Peyer's patch (tissue), 4 donors: ENCODE measurements at regions not wholly inside any gene's neighbourhood (a gene's known extent, or its start where the extent isn't known, plus 50 kb on each side); places are given as distances from the start of the nearest gene placed in this dataset.

Source experiments
- DNase-seq, 3 donors: peaks; one replicate each; pipeline ENCODE4 v3.0.0-alpha.2; 2017 to 2019
- H3K27ac ChIP-seq, 4 donors: fragments of 200-600 bp; sonication (generic); one replicate each; pipeline ENCODE4 v1.5.1; 2016 to 2019
- H3K27me3 ChIP-seq, 2 donors: fragments of 200-600 bp; sonication (generic); one replicate each; pipeline ENCODE4 v1.5.1; 2019
- H3K36me3 ChIP-seq, 3 donors: fragments of 200-600 bp; sonication (generic); one replicate each; pipeline ENCODE4 v1.5.1; 2016 to 2019
- H3K4me1 ChIP-seq, 4 donors: fragments of 200-600 bp; sonication (generic); one replicate each; pipeline ENCODE4 v1.5.1; 2016 to 2019
- H3K4me3 ChIP-seq, 4 donors: fragments of 200-600 bp; sonication (generic); 1 replicate in 3 of 4; 2 replicates in 1 of 4; pipeline ENCODE4 v1.5.1; 2016 to 2019; ENCODE audit warnings: mild to moderate bottlenecking in 1 of 4
- H3K9me3 ChIP-seq, 4 donors: fragments of 200-600 bp; sonication (generic); one replicate each; pipeline ENCODE4 v1.5.1; 2016 to 2019; ENCODE audit warnings: mild to moderate bottlenecking in 1 of 4
- CTCF ChIP-seq, 6 experiments: fragments of 450-650 bp in 4 of 6; fragments of 200-600 bp in 2 of 6; sonication (generic) in 1 of 6; IDR thresholded peaks; one replicate each; pipeline ENCODE4 v1.5.1; 2017 to 2019; ENCODE audit warnings: antibody characterized with exemption in 6 of 6, mild to moderate bottlenecking in 3 of 6, moderate library complexity in 1 of 6
- POLR2A ChIP-seq, 2 donors: fragments of 450-650 bp; IDR thresholded peaks; one replicate each; pipeline ENCODE4 v1.5.1; 2017; ENCODE audit warnings: antibody characterized with exemption in 2 of 2, mild to moderate bottlenecking in 2 of 2, moderate library complexity in 2 of 2

GRCh38 chr12:30364822-30365221 is 330.8 kb downstream of the IPO8 start:
- H3K4me3 ChIP-seq, result no peak overlapping the region
- no peak overlapping the region for H3K27ac ChIP-seq
- H3K27me3 ChIP-seq, result no peaks in the 10 kb centered on the region
- no peak for DNase-seq
- no peaks in the 10 kb centered on the region for H3K36me3 ChIP-seq
- H3K9me3 ChIP-seq, result no peaks in the 10 kb centered on the region
- TF ChIP-seq CTCF (IDR thresholded peaks at IDR 0.05), result no peak
- TF ChIP-seq POLR2A (IDR thresholded peaks at IDR 0.05), result no peak
- H3K4me1 ChIP-seq, result no peaks in the 10 kb centered on the region

- Histone ChIP-seq H3K27me3 (no peaks in the 10 kb centered on the region), H3K4me3 (no peak overlapping the region), H3K4me1 (no peaks in the 10 kb centered on the region), H3K9me3 (no peaks in the 10 kb centered on the region), H3K27ac (no peak overlapping the region), H3K36me3 (no peaks in the 10 kb centered on the region)
- TF ChIP-seq POLR2A (IDR thresholded peaks at IDR 0.05), result no peak
- no peak for TF ChIP-seq CTCF (IDR thresholded peaks at IDR 0.05)
- DNase-seq, result no peak
Observed at GRCh38 chr12:30361145-30361544, 334.5 kb downstream of the IPO8 start.

- no peaks in the 10 kb centered on the region for H3K9me3 ChIP-seq
- TF ChIP-seq POLR2A (IDR thresholded peaks at IDR 0.05) (no peak), CTCF (IDR thresholded peaks at IDR 0.05) (no peak)
Observed at GRCh38 chr12:30358671-30359070, 337.0 kb downstream of the IPO8 start.

GRCh38 chr12:30357766-30358490 is 337.7 kb downstream of the IPO8 start:
- no peak overlapping the region for H3K4me3 ChIP-seq
- DNase-seq, result no peak

More at GRCh38 chr12:30358671-30359070, 337.0 kb downstream of the IPO8 start:
- DNase-seq, result no peak
- Histone ChIP-seq H3K27me3 (no peaks in the 10 kb centered on the region), H3K27ac (no peak overlapping the region), H3K4me3 (no peak overlapping the region), H3K4me1 (no peaks in the 10 kb centered on the region), H3K36me3 (no peaks in the 10 kb centered on the region)

GRCh38 chr12:30345744-30346471 is 349.8 kb downstream of the IPO8 start:
- no peaks in the 10 kb centered on the region for H3K9me3 ChIP-seq
- TF ChIP-seq CTCF (IDR thresholded peaks at IDR 0.05), result no peak
- TF ChIP-seq POLR2A (IDR thresholded peaks at IDR 0.05), result no peak
- no peak for DNase-seq
- H3K4me3 ChIP-seq, result no peak overlapping the region
- H3K4me1 ChIP-seq, result no peaks in the 10 kb centered on the region
- no peak overlapping the region for H3K27ac ChIP-seq
- no peaks in the 10 kb centered on the region for H3K27me3 ChIP-seq
- no peaks in the 10 kb centered on the region for H3K36me3 ChIP-seq

More at GRCh38 chr12:30357766-30358490, 337.7 kb downstream of the IPO8 start:
- Histone ChIP-seq H3K27me3 (no peaks in the 10 kb centered on the region), H3K36me3 (no peaks in the 10 kb centered on the region), H3K9me3 (no peaks in the 10 kb centered on the region), H3K27ac (no peak overlapping the region), H3K4me1 (no peaks in the 10 kb centered on the region)
- no peak for TF ChIP-seq POLR2A (IDR thresholded peaks at IDR 0.05)
- no peak for TF ChIP-seq CTCF (IDR thresholded peaks at IDR 0.05)
